Stimulated activated CD4-positive, alpha-beta T cell treated with anti-CD3 and anti-CD28 coated beads, Interleukin-12 subunit alpha, Interleukin-12 subunit beta, amount 100 ng/mL, for 4 hours (primary cell): ENCODE measurements at regions not wholly inside any gene's neighbourhood (a gene's known extent, or its start where the extent isn't known, plus 50 kb on each side); places are given as distances from the start of the nearest gene placed in this dataset.
"Not testable (repeated sequence)": the region's sequence is repeated elsewhere in the genome, so short reads cannot be mapped to it uniquely, and the experiment has no call there.

Source experiments
- DNase-seq: peaks from one replicate; pipeline ENCODE4 v3.0.0-alpha.2; 2020

DNA sequence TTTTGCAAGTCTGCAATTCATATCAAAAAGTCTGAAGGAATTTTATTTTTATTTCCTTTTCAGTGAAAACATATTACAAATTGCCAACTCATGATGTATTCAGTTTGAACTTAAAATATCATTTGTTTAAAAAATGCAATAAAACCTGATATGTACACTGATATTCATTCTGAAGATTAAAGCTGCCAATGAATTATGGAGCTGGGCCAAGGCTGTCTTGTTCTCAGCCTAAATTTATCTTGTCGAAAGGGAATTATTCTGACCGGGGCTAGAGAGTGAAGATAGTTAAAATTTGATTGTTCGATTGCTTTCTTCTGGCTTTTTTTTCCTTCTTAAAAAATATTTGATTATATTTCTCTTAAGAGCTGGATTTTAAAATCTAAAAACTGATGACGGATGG, 54.0 kb upstream of the RBFOX1 start:
- no peak for DNase-seq

- no peak for DNase-seq
These were observed 60.0 kb upstream of the RBFOX1 start for GRCh38 chr16:7272567-7273158.

DNA sequence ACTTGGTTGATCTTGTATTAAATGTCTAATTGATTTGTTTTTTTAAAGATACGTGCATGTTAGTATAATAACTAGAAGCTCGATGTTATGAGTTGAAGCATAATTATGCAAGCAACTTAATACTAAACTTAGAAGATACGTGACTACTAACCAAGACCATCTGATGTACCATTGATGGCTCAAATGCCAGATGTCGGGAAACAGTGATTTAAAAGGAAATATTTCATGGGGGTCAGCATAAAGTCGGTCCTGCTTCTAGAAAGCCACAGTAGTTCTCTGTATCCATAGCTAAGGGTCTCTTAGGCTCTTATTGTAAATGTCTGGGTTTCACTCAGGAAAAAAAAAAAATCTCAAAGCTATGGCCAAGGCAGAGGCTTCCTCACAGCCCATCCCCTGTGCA, 61.2 kb upstream of the RBFOX1 start:
- no peak for DNase-seq

GRCh38 chr16:7270823-7271222, 61.8 kb upstream of the RBFOX1 start:
- no peak for DNase-seq

GRCh38 chr16:7270006-7270405, 62.6 kb upstream of the RBFOX1 start:
- no peak for DNase-seq

GRCh38 chr16:7268182-7268581, 64.5 kb upstream of the RBFOX1 start:
- no peak for DNase-seq

GRCh38 chr16:7257016-7257415, 75.6 kb upstream of the RBFOX1 start:
- DNase-seq = no peak

DNA sequence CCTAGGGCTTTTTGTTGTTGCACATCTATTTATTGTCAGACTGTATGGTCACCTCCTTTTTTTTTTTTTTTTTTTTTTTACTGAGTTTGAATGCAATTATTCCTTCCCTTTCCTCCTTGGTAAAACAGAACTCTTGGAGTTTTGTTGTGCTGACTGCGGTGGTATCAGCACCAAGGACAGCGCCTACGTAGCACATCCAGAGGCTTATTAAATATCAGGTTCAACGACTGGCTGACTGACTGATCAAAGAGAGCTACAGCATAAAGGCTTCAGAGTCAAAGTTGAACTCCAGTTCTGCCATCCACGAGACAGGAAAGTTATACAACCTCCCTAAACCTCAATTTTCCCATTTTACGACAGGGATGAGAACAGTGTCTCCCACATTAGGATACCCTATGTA, 86.1 kb upstream of the RBFOX1 start:
- no peak for DNase-seq

- no peak for DNase-seq
These were observed 93.1 kb upstream of the RBFOX1 start for GRCh38 chr16:7239547-7239946.

GRCh38 chr16:7236824-7237410, 95.7 kb upstream of the RBFOX1 start:
- DNase-seq = no peak

- no peak for DNase-seq
These were observed 98.7 kb upstream of the RBFOX1 start for GRCh38 chr16:7233975-7234374.

- DNase-seq = no peak
These were observed 100.9 kb upstream of the RBFOX1 start for GRCh38 chr16:7231762-7232161.

DNA sequence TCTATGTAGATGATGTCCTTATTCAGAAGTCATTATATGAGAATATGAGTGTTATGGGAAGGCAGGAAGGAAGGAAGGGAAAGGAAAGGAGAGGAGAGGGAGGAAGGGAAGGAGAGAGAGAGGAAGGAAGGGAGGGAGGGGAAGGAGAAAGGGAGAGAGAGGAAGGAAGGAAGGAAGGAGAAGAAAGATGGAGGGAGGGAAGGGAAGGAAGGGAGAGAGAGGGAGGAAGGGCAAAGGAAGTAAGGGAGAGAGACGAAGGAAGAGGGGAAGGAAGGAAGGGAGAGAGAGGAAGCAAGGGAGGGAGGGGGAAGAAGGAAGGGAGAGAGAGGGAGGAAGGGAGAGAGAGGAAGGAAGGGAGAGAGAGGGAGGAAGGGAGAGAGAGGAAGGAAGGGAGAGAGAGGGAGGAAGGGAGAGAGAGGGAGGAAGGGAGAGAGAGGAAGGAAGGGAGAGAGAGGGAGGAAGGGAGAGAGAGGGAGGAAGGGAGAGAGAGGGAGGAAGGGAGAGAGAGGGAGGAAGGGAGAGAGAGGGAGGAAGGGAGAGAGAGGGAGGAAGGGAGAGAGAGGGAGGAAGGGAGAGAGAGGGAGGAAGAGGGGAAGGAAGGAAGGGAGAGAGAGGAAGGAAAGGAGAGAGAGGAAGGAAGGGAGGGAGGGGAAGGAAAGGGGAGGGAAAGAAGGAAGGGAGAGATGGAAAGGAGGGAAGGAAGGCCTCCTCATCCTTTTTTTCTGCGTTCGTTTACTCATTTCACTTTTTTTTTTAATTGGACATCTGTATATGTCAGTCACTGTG, 103.0 kb upstream of the RBFOX1 start:
- not testable (repeated sequence) for DNase-seq

GRCh38 chr16:7227229-7227721, 105.4 kb upstream of the RBFOX1 start:
- DNase-seq = no peak

DNA sequence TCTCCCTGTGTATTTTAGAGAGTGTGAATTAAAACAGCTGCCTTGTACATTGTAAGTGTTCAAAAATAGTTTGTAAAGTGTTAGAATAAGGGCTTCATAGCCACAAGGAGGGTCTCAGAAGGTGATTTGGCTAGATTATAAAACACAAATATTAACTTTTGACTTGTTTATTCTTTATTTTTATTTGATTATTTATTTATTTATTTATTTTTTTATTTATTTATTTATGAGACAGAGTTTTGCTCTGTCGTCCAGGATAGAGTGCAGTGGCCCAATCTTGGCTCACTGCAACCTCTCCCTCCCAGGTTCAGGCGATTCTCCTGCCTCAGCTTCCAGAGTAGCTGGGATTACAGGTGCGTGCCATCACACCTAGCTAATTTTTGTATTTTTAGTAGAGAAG, 111.5 kb upstream of the RBFOX1 start:
- DNase-seq = no peak

GRCh38 chr16:7218936-7219335, 113.7 kb upstream of the RBFOX1 start:
- DNase-seq = no peak

DNA sequence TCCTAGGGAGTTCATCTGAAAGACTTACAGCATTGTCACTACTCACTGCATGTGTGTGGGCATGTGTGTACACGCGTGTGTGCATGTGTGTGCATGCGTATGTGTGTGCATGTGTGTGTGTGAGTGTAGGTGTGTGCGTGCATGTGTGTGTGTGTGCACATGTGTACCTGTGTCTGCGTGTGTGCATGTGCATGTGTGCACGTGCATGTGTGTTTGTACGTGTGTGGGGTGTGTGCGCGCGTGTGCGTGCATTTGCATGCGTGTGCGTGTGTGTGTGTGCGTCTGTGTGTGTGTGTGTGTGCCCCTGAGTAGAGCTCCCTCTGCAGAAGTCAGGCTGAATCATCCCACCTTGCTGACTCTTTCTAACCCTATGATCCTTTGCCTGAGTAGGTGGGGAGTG, 114.8 kb upstream of the RBFOX1 start:
- DNase-seq = no peak

GRCh38 chr16:7216719-7217118, 115.9 kb upstream of the RBFOX1 start:
- DNase-seq = no peak

DNA sequence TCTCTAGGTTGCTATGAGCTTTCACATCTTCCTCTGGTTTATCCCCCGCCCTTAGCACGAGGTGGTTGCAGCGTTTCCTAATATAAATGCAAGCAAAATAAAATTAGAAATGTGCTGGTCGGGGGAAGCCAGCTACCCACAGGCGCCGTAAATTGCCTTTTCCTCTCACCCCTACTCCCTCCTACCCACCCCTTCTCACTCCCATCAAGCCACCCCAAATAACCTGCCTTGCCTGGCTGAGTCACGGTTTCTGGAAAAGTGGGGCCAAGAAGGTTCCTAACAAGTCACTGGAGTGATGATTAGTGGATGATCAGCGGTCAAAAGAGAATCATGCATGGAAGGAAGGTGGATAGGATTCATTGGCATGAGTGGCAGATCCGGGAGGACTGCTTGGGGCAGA, 120.9 kb upstream of the RBFOX1 start:
- no peak for DNase-seq

DNA sequence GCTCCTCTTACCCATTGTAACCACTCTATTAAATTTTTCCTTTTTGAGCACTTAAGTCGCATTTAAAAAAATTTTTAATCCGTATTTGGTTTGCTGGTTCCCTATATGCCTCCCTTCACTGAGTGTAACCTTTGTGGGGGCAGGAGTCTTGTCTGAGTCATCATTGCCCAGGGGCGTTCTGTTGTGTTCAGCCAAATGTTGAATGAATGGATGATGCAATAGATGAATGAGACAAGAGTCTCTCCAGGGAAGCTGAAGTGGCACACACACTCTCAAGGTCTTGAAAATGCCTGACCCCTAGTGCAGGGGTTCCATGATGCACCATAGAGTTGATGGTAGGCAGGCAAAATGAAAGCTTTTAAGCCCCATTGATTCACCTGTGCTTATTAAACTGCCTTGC, 123.0 kb upstream of the RBFOX1 start:
- DNase-seq = no peak

DNA sequence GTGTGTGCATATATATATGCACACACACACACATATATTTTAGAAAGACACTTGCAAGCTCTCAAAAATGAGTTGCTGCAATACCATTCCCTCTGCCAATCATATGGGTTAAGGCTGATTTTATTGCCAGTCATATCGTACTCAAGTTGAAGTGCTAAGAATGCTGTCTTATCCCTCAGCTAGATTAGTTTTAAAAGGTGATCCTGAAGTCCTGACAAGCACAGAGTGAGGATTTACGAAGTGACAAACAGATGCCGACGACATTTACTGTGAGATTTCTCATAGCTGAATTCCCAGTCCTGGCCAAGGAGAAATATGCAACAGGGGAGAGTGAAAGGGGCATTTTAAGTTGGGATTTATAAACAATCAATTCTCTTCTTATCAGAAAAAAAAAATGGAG, 126.2 kb upstream of the RBFOX1 start:
- no peak for DNase-seq

- DNase-seq = no peak
These were observed 132.3 kb upstream of the RBFOX1 start for GRCh38 chr16:7200320-7200719.

GRCh38 chr16:7185689-7186088, 147.0 kb upstream of the RBFOX1 start:
- no peak for DNase-seq

GRCh38 chr16:7185165-7185564, 147.5 kb upstream of the RBFOX1 start:
- no peak for DNase-seq
